Tibial nerve (tissue), 4 donors: ENCODE measurements at regions not wholly inside any gene's neighbourhood (a gene's known extent, or its start where the extent isn't known, plus 50 kb on each side); places are given as distances from the start of the nearest gene placed in this dataset.
A peak's percentile ranks its signal among the peaks of the same experiment; 100 is the strongest.

Experiments used
- DNase-seq, 2 donors: peaks; one replicate each; pipeline ENCODE4 v3.0.0-alpha.2; 2019; ENCODE audit warnings: low spot score in 2 of 2
- H3K27ac ChIP-seq, 4 donors: fragments of 200-600 bp; sonication (generic) in 3 of 4; one replicate each; pipeline ENCODE4 v1.5.1; 2017 to 2019; ENCODE audit warnings: mild to moderate bottlenecking in 1 of 4
- H3K27me3 ChIP-seq, 2 donors: fragments of 200-600 bp; sonication (generic) in 1 of 2; one replicate each; pipeline versions ENCODE4 v1.5.1 to v1.6.0; 2017 to 2019
- H3K36me3 ChIP-seq, 3 donors: fragments of 200-600 bp; sonication (generic); one replicate each; pipeline ENCODE4 v1.5.1; 2018 to 2019
- H3K4me1 ChIP-seq, 4 donors: fragments of 200-600 bp; sonication (generic) in 3 of 4; one replicate each; pipeline ENCODE4 v1.5.1; 2017 to 2019
- H3K4me3 ChIP-seq, 4 donors: fragments of 200-600 bp; sonication (generic) in 3 of 4; one replicate each; pipeline ENCODE4 v1.5.1; 2017 to 2019; ENCODE audit warnings: mild to moderate bottlenecking in 1 of 4, moderate library complexity in 1 of 4
- H3K9me3 ChIP-seq, 4 donors: fragments of 200-600 bp; sonication (generic) in 3 of 4; one replicate each; pipeline ENCODE4 v1.5.1; 2017 to 2019
- CTCF ChIP-seq, 5 experiments: fragments of 200-600 bp in 3 of 5; fragments of 450-650 bp in 2 of 5; sonication (generic) in 3 of 5; IDR thresholded peaks; one replicate each; pipeline ENCODE4 v1.5.1; 2016 to 2019; ENCODE audit warnings: antibody characterized with exemption in 5 of 5, mild to moderate bottlenecking in 3 of 5, moderate library complexity in 2 of 5
- EP300 ChIP-seq, 2 donors: sonication (generic); formaldehyde crosslinking; IDR thresholded peaks; one replicate each; pipeline ENCODE4 v1.6.1; 2017; ENCODE audit warnings: antibody characterized with exemption in 2 of 2, mild to moderate bottlenecking in 1 of 2
- POLR2A ChIP-seq, 2 donors: fragments of 450-650 bp; IDR thresholded peaks; one replicate each; pipeline ENCODE4 v1.6.1; 2017; ENCODE audit warnings: antibody characterized with exemption in 2 of 2, mild to moderate bottlenecking in 2 of 2, moderate library complexity in 2 of 2
- WGBS, 2 donors: methylation state at CpG; one replicate each; pipeline ENCODE4 v1.1.5; 2018; 5-methylcytosine and 5-hydroxymethylcytosine counted together

- H3K36me3 ChIP-seq = no peaks in the 10 kb centered on the region
- no peak for DNase-seq
- no peaks in the 10 kb centered on the region for H3K4me1 ChIP-seq
- peaks cover 0 to 3% (median 0%) of the 10 kb centered on the region in 4 donors for H3K9me3 ChIP-seq
- no peak overlapping the region for H3K27ac ChIP-seq
- no peak overlapping the region for H3K4me3 ChIP-seq
- no peak for TF ChIP-seq CTCF (IDR thresholded peaks at IDR 0.05)
- no peak for TF ChIP-seq EP300 (IDR thresholded peaks at IDR 0.05)
- TF ChIP-seq POLR2A (IDR thresholded peaks at IDR 0.05) = no peak
- H3K27me3 ChIP-seq = no peaks in the 10 kb centered on the region
Measured at GRCh38 chr12:18857656-18858055, 119.7 kb downstream of the CAPZA3 start.

GRCh38 chr12:18859400-18859799, 121.5 kb downstream of the CAPZA3 start:
- DNase-seq = no peak
- H3K4me1 ChIP-seq = no peaks in the 10 kb centered on the region
- H3K27ac ChIP-seq = no peak overlapping the region
- peaks cover 0 to 6% (median 0%) of the 10 kb centered on the region in 4 donors for H3K9me3 ChIP-seq
- H3K36me3 ChIP-seq = no peaks in the 10 kb centered on the region
- TF ChIP-seq CTCF (IDR thresholded peaks at IDR 0.05) = no peak
- TF ChIP-seq EP300 (IDR thresholded peaks at IDR 0.05) = no peak
- no peak for TF ChIP-seq POLR2A (IDR thresholded peaks at IDR 0.05)
- 56 to 57% methylated on average over 1 of the region's 1 CpG for WGBS, 2 donors
- no peaks in the 10 kb centered on the region for H3K27me3 ChIP-seq
- H3K4me3 ChIP-seq = no peak overlapping the region

- no peak overlapping the region for H3K27ac ChIP-seq
- H3K36me3 ChIP-seq = no peaks in the 10 kb centered on the region
- no peaks in the 10 kb centered on the region for H3K4me1 ChIP-seq
- 77 to 79% methylated on average over 3 of the region's 3 CpGs for WGBS, 2 donors
- TF ChIP-seq CTCF (IDR thresholded peaks at IDR 0.05) = peak in 2 of 5 experiments; percentile 28 to 29
- TF ChIP-seq POLR2A (IDR thresholded peaks at IDR 0.05) = no peak
- no peak for TF ChIP-seq EP300 (IDR thresholded peaks at IDR 0.05)
- H3K9me3 ChIP-seq = peaks cover 0 to 6% (median 0%) of the 10 kb centered on the region in 4 donors
- DNase-seq = no peak
- H3K27me3 ChIP-seq = no peaks in the 10 kb centered on the region
- H3K4me3 ChIP-seq = no peak overlapping the region
Measured at GRCh38 chr12:18861287-18861858, 123.5 kb downstream of the CAPZA3 start.

- H3K27me3 ChIP-seq = no peaks in the 10 kb centered on the region
Measured at GRCh38 chr12:18863769-18864500, 126.0 kb downstream of the CAPZA3 start.

More at GRCh38 chr12:18863769-18864500, 126.0 kb downstream of the CAPZA3 start:
- Histone ChIP-seq H3K4me3 (no peak overlapping the region), H3K27ac (no peak overlapping the region), H3K36me3 (no peaks in the 10 kb centered on the region), H3K9me3 (peaks cover 0 to 6% (median 0%) of the 10 kb centered on the region in 4 donors), H3K4me1 (peaks cover 0 to 4% (median 0%) of the 10 kb centered on the region in 4 donors)
- no peak for DNase-seq
- TF ChIP-seq EP300 (IDR thresholded peaks at IDR 0.05) (no peak), CTCF (IDR thresholded peaks at IDR 0.05) (no peak), POLR2A (IDR thresholded peaks at IDR 0.05) (no peak)
- 55 to 58% methylated on average over 3 of the region's 3 CpGs for WGBS, 2 donors
